ENCODE measurements at regions not wholly inside any gene's neighbourhood (a gene's known extent, or its start where the extent isn't known, plus 50 kb on each side); places are given as distances from the start of the nearest gene placed in this dataset.
A peak's percentile ranks its signal among the peaks of the same experiment; 100 is the strongest.

GRCh38 chr5:118052503-118052902 is 935.8 kb downstream of the DTWD2 start:
- no peak for DNase-seq (ENCODE audit: low read depth)

- DNase-seq (ENCODE audit: low read depth) = no peak
These were observed 944.2 kb downstream of the DTWD2 start for GRCh38 chr5:118044169-118044568.

GRCh38 chr5:118043531-118043930 is 944.8 kb downstream of the DTWD2 start:
- DNase-seq (ENCODE audit: low read depth) = no peak

- no peak for DNase-seq (ENCODE audit: low read depth)
These were observed 946.3 kb downstream of the DTWD2 start for GRCh38 chr5:118042076-118042475.

GRCh38 chr5:118040496-118040895 is 947.9 kb downstream of the DTWD2 start:
- DNase-seq (ENCODE audit: low read depth) = no peak

- no peak for DNase-seq (ENCODE audit: low read depth)
These were observed 954.5 kb downstream of the DTWD2 start for GRCh38 chr5:118033686-118034338.

- no peak for DNase-seq (ENCODE audit: low read depth)
These were observed 958.5 kb downstream of the DTWD2 start for GRCh38 chr5:118029807-118030206.

GRCh38 chr5:118022062-118022461 is 966.3 kb downstream of the DTWD2 start:
- no peak for DNase-seq (ENCODE audit: low read depth)

- no peak for DNase-seq (ENCODE audit: low read depth)
These were observed 970.8 kb downstream of the DTWD2 start for GRCh38 chr5:118017536-118017935.

- no peak for DNase-seq (ENCODE audit: low read depth)
These were observed 972.0 kb downstream of the DTWD2 start for GRCh38 chr5:118016396-118016795.

GRCh38 chr5:118015511-118015910 is 972.8 kb downstream of the DTWD2 start:
- no peak for DNase-seq (ENCODE audit: low read depth)

- DNase-seq (ENCODE audit: low read depth) = no peak
These were observed 978.5 kb downstream of the DTWD2 start for GRCh38 chr5:118009741-118010297.

GRCh38 chr5:118008779-118009178 is 979.6 kb downstream of the DTWD2 start:
- no peak for DNase-seq (ENCODE audit: low read depth)

GRCh38 chr5:118007262-118007661 is 981.1 kb downstream of the DTWD2 start:
- DNase-seq (ENCODE audit: low read depth) = no peak

GRCh38 chr5:118006219-118006618 is 982.1 kb downstream of the DTWD2 start:
- DNase-seq (ENCODE audit: low read depth) = no peak

- DNase-seq (ENCODE audit: low read depth) = peak; percentile 15
These were observed 988.3 kb downstream of the DTWD2 start for GRCh38 chr5:117999939-118000549.

- DNase-seq (ENCODE audit: low read depth) = no peak
These were observed 1005.7 kb downstream of the DTWD2 start for GRCh38 chr5:117982691-117983090.

GRCh38 chr5:117973785-117974184 is 1014.6 kb downstream of the DTWD2 start:
- no peak for DNase-seq (ENCODE audit: low read depth)

- DNase-seq (ENCODE audit: low read depth) = peak; percentile 37
These were observed 1032.5 kb downstream of the DTWD2 start for GRCh38 chr5:117955831-117956230.

- peak; percentile 8 for DNase-seq (ENCODE audit: low read depth)
These were observed 1034.0 kb downstream of the DTWD2 start for GRCh38 chr5:117954331-117954730.

GRCh38 chr5:117953272-117953671 is 1035.1 kb downstream of the DTWD2 start:
- no peak for DNase-seq (ENCODE audit: low read depth)

GRCh38 chr5:117947836-117948235 is 1040.5 kb downstream of the DTWD2 start:
- no peak for DNase-seq (ENCODE audit: low read depth)

- DNase-seq (ENCODE audit: low read depth) = no peak
These were observed 1041.2 kb downstream of the DTWD2 start for GRCh38 chr5:117947121-117947520.

GRCh38 chr5:117945258-117945657 is 1043.1 kb downstream of the DTWD2 start:
- DNase-seq (ENCODE audit: low read depth) = no peak

All from fibroblast of gingiva (primary cell).